ENCODE measurements at regions not wholly inside any gene's neighbourhood (a gene's known extent, or its start where the extent isn't known, plus 50 kb on each side); places are given as distances from the start of the nearest gene placed in this dataset.

DNA sequence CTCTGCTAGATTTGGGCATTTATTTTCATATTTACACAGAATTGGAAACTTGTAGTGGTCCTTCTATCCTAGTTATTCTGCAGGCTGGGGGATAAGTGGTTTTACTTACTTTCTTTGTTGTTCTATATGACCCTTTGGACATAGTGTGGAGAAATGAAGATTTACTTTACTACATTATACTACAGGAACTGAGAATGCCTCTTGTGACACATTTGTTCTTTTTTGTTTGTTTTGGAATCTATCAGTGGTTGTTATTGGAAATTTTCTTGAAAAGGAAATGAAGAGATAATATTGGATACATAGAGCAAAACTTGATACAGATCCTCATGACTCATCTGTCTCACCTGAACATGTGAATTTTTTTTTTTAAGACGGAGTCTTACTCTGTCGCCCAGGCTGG, 146.1 kb upstream of the DPYD start:
- Histone ChIP-seq H3K27me3 (replicated peaks in 1 of 2; ENCODE audit: control insufficient read depth in 2 of 2, extremely low read depth in 1 of 2, insufficient read depth in 2 of 2, low read length in 1 of 2) (no peaks in the 10 kb centered on the region), H3K9me3 (no peaks in the 10 kb centered on the region), H3K36me3 (ENCODE audit: control insufficient read depth in 2 of 2, extremely low read depth in 1 of 2, insufficient read depth in 1 of 2, low read length in 1 of 2) (no peaks in the 10 kb centered on the region), H3K27ac (ENCODE audit: low read length) (no peak overlapping the region), H3K4me3 (ENCODE audit: control insufficient read depth in 1 of 2, extremely low read depth in 1 of 2, low read length in 1 of 2) (no peak overlapping the region), H3K4me1 (ENCODE audit: control insufficient read depth in 1 of 2, extremely low read depth in 1 of 2, insufficient read depth in 2 of 2, low read length in 2 of 2) (no peaks in the 10 kb centered on the region)
- POLR2A ChIA-PET: no interaction called here
- DNase-seq (no peak), ATAC-seq (replicated peaks in 1 of 4) (no peak)
- H3K9me3 Mint-ChIP-seq: no peaks in the 10 kb centered on the region
- H3K4me3 Mint-ChIP-seq: no peak overlapping the region
- no peaks in the 10 kb centered on the region for H3K4me1 Mint-ChIP-seq
- CTCF ChIA-PET: no interaction called here
- WGBS (ENCODE audit: insufficient coverage): no CpG with 5 or more reads among the region's 2 CpGs
- no peaks in the 10 kb centered on the region for H3K36me3 Mint-ChIP-seq
- H3K27ac Mint-ChIP-seq: no peak overlapping the region
- peaks cover 5 to 21% of the 10 kb centered on the region in 2 donors for H3K27me3 Mint-ChIP-seq

DNA sequence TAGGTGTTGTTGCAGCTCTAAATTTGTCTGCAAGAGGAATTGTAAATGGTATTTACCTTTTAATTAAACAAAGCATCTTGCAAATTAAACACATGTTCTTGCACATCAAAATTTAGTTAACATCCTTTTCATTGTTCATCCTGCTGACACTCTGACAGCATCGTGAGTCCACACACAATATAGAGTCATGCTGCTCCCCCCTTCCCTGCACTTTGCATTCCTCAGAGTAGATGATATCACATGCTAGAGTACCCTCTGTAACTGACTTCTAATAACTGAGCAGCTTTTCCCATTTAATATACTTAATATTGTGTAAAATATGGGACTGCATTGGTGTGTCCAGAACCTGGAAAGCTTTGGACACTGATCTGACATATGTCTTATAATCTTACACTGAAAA, 138.8 kb upstream of the DPYD start:
- Mint-ChIP-seq H3K27ac (no peak overlapping the region), H3K9me3 (no peaks in the 10 kb centered on the region), H3K4me3 (no peak overlapping the region), H3K4me1 (peaks cover under 1 to 2% (median 1%) of the 10 kb centered on the region in 3 donors), H3K27me3 (peaks cover 42 to 45% of the 10 kb centered on the region in 2 donors), H3K36me3 (no peaks in the 10 kb centered on the region)
- ATAC-seq (replicated peaks in 1 of 4): no peak
- no peak for DNase-seq
- H3K4me3 ChIP-seq (ENCODE audit: control insufficient read depth in 1 of 2, extremely low read depth in 1 of 2, low read length in 1 of 2): no peak overlapping the region
- H3K9me3 ChIP-seq: no peaks in the 10 kb centered on the region
- POLR2A ChIA-PET: no interaction called here
- CTCF ChIA-PET: no interaction called here
- WGBS (ENCODE audit: insufficient coverage): 40% methylated on average over 1 of the region's 1 CpG
- no peaks in the 10 kb centered on the region for H3K4me1 ChIP-seq (ENCODE audit: control insufficient read depth in 1 of 2, extremely low read depth in 1 of 2, insufficient read depth in 2 of 2, low read length in 2 of 2)
- H3K27ac ChIP-seq (ENCODE audit: low read length): no peak overlapping the region
- H3K36me3 ChIP-seq (ENCODE audit: control insufficient read depth in 2 of 2, extremely low read depth in 1 of 2, insufficient read depth in 1 of 2, low read length in 1 of 2): no peaks in the 10 kb centered on the region
- H3K27me3 ChIP-seq (replicated peaks in 1 of 2; ENCODE audit: control insufficient read depth in 2 of 2, extremely low read depth in 1 of 2, insufficient read depth in 2 of 2, low read length in 1 of 2): peaks cover 0 to 6% of the 10 kb centered on the region in 2 experiments

DNA sequence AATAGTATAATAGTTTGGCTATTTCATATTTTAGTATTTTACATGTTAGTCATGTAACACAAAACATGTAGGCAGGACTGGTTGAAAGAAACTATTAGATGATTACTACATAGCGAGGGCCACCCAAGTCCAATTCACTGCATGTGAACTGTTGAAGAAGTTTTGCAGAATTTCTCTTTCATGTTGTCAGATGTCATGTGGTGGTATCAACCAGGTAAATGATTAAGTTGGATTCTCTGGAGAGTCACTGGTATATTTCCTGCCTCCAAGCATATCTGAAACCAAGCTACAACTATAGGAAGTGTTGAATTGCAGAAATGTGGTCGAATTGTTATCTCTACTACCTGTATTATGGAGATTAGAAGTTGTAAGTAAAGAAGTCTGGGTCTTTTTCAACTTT, 137.8 kb upstream of the DPYD start:
- peaks cover 45 to 49% of the 10 kb centered on the region in 2 donors for H3K27me3 Mint-ChIP-seq
- H3K4me1 ChIP-seq (ENCODE audit: control insufficient read depth in 1 of 2, extremely low read depth in 1 of 2, insufficient read depth in 2 of 2, low read length in 2 of 2): peaks cover 0 to 8% of the 10 kb centered on the region in 2 experiments
- no peak overlapping the region for H3K27ac Mint-ChIP-seq
- no peak overlapping the region for H3K4me3 Mint-ChIP-seq
- H3K27ac ChIP-seq (ENCODE audit: low read length): no peak overlapping the region
- DNase-seq (no peak), ATAC-seq (replicated peaks in 1 of 4) (no peak)
- H3K36me3 ChIP-seq (ENCODE audit: control insufficient read depth in 2 of 2, extremely low read depth in 1 of 2, insufficient read depth in 1 of 2, low read length in 1 of 2): no peaks in the 10 kb centered on the region
- peaks cover 6 to 9% of the 10 kb centered on the region in 2 experiments for H3K27me3 ChIP-seq (replicated peaks in 1 of 2; ENCODE audit: control insufficient read depth in 2 of 2, extremely low read depth in 1 of 2, insufficient read depth in 2 of 2, low read length in 1 of 2)
- ChIA-PET POLR2A (no interaction called here), CTCF (no interaction called here)
- no peaks in the 10 kb centered on the region for H3K36me3 Mint-ChIP-seq
- no peak overlapping the region for H3K4me3 ChIP-seq (ENCODE audit: control insufficient read depth in 1 of 2, extremely low read depth in 1 of 2, low read length in 1 of 2)
- WGBS (ENCODE audit: insufficient coverage): 100% methylated on average over 1 of the region's 2 CpGs
- peaks cover 5 to 8% (median 8%) of the 10 kb centered on the region in 3 donors for H3K4me1 Mint-ChIP-seq
- H3K9me3 ChIP-seq: no peaks in the 10 kb centered on the region
- H3K9me3 Mint-ChIP-seq: no peaks in the 10 kb centered on the region

DNA sequence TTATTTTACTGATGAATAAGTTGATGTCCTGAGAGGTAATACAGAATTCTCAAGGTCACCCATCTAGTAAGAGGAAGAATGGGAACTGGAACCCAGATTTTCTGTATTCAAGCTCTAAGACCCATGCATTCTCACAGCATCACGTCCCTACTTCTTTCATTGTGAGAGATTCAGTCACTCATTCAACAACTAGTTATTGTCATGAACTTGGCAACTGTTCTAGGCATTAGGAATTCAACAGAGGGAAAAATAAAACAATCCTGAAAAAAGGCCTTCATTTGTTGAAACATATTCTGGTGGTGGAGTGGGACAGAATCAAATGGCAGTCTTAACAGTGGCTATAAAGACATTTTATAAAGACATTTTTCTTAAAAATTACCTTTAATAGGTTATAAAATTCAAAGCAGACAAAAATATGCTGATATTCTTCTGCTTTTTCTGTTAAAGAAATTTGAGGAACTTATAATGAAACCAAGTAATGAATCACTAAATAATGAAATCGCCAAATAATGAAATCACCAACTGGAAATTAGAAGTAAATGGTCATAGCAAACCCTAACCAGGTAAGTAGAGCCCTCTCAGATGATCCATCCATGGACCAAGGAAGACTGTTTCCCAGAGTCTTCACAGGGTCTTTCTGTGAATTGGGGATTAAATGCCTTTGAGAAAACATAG, 136.5 kb upstream of the DPYD start:
- no peak overlapping the region for H3K27ac Mint-ChIP-seq
- H3K9me3 Mint-ChIP-seq: no peaks in the 10 kb centered on the region
- Histone ChIP-seq H3K9me3 (no peaks in the 10 kb centered on the region), H3K27me3 (replicated peaks in 1 of 2; ENCODE audit: control insufficient read depth in 2 of 2, extremely low read depth in 1 of 2, insufficient read depth in 2 of 2, low read length in 1 of 2) (peaks cover 7 to 18% of the 10 kb centered on the region in 2 experiments), H3K27ac (ENCODE audit: low read length) (no peak overlapping the region), H3K4me1 (ENCODE audit: control insufficient read depth in 1 of 2, extremely low read depth in 1 of 2, insufficient read depth in 2 of 2, low read length in 2 of 2) (peaks cover 0 to 15% of the 10 kb centered on the region in 2 experiments), H3K36me3 (ENCODE audit: control insufficient read depth in 2 of 2, extremely low read depth in 1 of 2, insufficient read depth in 1 of 2, low read length in 1 of 2) (no peaks in the 10 kb centered on the region), H3K4me3 (ENCODE audit: control insufficient read depth in 1 of 2, extremely low read depth in 1 of 2, low read length in 1 of 2) (no peak overlapping the region)
- DNase-seq (no peak), ATAC-seq (replicated peaks in 1 of 4) (no peak)
- ChIA-PET CTCF (interaction anchor here (0.7 to 1.7 kb wide), 2 partner anchors 10 to 529 kb away, joined by 3 to 5 read pairs; no protein-coding TSS in a partner anchor), POLR2A (no interaction called here)
- H3K36me3 Mint-ChIP-seq: no peaks in the 10 kb centered on the region
- H3K4me1 Mint-ChIP-seq: peaks cover 13 to 19% (median 17%) of the 10 kb centered on the region in 3 donors
- WGBS (ENCODE audit: insufficient coverage): no CpG with 5 or more reads among the region's 2 CpGs
- H3K4me3 Mint-ChIP-seq: no peak overlapping the region
- peaks cover 49 to 61% of the 10 kb centered on the region in 2 donors for H3K27me3 Mint-ChIP-seq

DNA sequence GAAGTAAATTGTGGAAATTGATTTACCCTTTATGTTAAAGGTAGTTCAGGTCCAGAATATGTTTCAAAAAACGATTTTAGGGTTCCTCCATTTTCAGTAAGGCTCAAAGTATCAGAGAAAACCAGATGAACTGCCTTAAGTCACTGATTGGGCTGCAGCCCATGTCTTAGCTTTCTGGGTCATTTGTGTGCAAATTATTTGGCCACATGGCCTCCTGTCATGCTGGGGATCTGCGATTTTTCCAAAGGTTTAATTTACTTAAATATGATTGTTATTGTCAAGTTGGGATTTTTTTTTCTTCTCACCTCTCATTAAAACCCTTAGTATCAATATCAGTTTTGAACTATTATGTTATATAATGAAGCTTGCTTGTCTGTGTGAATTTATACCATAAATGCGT, 135.9 kb upstream of the DPYD start:
- Mint-ChIP-seq H3K9me3 (no peaks in the 10 kb centered on the region), H3K27ac (no peak overlapping the region), H3K36me3 (no peaks in the 10 kb centered on the region), H3K4me3 (no peak overlapping the region), H3K4me1 (peaks cover 13 to 19% (median 17%) of the 10 kb centered on the region in 3 donors), H3K27me3 (peaks cover 50 to 63% of the 10 kb centered on the region in 2 donors)
- no peaks in the 10 kb centered on the region for H3K36me3 ChIP-seq (ENCODE audit: control insufficient read depth in 2 of 2, extremely low read depth in 1 of 2, insufficient read depth in 1 of 2, low read length in 1 of 2)
- CTCF ChIA-PET: interaction anchor here (0.7 to 1.9 kb wide), 3 partner anchors 9 to 1092 kb away, joined by 3 to 9 read pairs (median 5); no protein-coding TSS in a partner anchor
- DNase-seq (no peak), ATAC-seq (replicated peaks in 1 of 4) (no peak)
- 17% methylated on average over 1 of the region's 3 CpGs for WGBS (ENCODE audit: insufficient coverage)
- H3K27ac ChIP-seq (ENCODE audit: low read length): no peak overlapping the region
- POLR2A ChIA-PET: no interaction called here
- peaks cover 0 to 15% of the 10 kb centered on the region in 2 experiments for H3K4me1 ChIP-seq (ENCODE audit: control insufficient read depth in 1 of 2, extremely low read depth in 1 of 2, insufficient read depth in 2 of 2, low read length in 2 of 2)
- peaks cover 10 to 18% of the 10 kb centered on the region in 2 experiments for H3K27me3 ChIP-seq (replicated peaks in 1 of 2; ENCODE audit: control insufficient read depth in 2 of 2, extremely low read depth in 1 of 2, insufficient read depth in 2 of 2, low read length in 1 of 2)
- H3K4me3 ChIP-seq (ENCODE audit: control insufficient read depth in 1 of 2, extremely low read depth in 1 of 2, low read length in 1 of 2): no peak overlapping the region
- no peaks in the 10 kb centered on the region for H3K9me3 ChIP-seq

DNA sequence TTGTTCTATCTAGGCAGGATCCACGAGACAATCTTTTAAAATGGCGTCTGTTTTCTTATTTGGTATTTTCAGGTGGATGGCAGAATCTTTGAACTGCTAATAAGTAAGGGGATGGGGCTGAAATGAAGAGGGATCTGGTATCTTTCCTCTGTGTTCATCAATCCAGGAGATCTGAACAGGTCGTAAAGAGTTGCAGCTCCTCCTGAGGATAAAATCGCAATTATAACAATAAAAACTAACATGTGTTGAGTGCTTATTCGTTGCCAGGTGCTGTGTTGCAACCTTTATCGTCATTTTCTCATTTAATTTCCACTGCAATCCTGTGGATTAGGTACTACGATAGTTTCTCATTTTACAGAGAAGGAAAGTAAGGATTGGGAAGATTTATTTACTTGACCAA, 134.6 kb upstream of the DPYD start:
- H3K27me3 Mint-ChIP-seq: peaks cover 55 to 73% of the 10 kb centered on the region in 2 donors
- no peak overlapping the region for H3K4me3 ChIP-seq (ENCODE audit: control insufficient read depth in 1 of 2, extremely low read depth in 1 of 2, low read length in 1 of 2)
- ChIA-PET CTCF (interaction anchor here (1.5 to 1.9 kb wide), 2 partner anchors 1090 to 1093 kb away, joined by 3 to 9 read pairs; no protein-coding TSS in a partner anchor), POLR2A (no interaction called here)
- H3K36me3 Mint-ChIP-seq: no peaks in the 10 kb centered on the region
- no peak overlapping the region for H3K27ac ChIP-seq (ENCODE audit: low read length)
- H3K36me3 ChIP-seq (ENCODE audit: control insufficient read depth in 2 of 2, extremely low read depth in 1 of 2, insufficient read depth in 1 of 2, low read length in 1 of 2): no peaks in the 10 kb centered on the region
- H3K9me3 Mint-ChIP-seq: no peaks in the 10 kb centered on the region
- no peak overlapping the region for H3K27ac Mint-ChIP-seq
- DNase-seq (no peak), ATAC-seq (replicated peaks in 1 of 4) (no peak)
- WGBS (ENCODE audit: insufficient coverage): 100% methylated on average over 2 of the region's 7 CpGs
- peaks cover 13 to 19% (median 17%) of the 10 kb centered on the region in 3 donors for H3K4me1 Mint-ChIP-seq
- H3K4me3 Mint-ChIP-seq: no peak overlapping the region
- H3K27me3 ChIP-seq (replicated peaks in 1 of 2; ENCODE audit: control insufficient read depth in 2 of 2, extremely low read depth in 1 of 2, insufficient read depth in 2 of 2, low read length in 1 of 2): peaks cover 10 to 18% of the 10 kb centered on the region in 2 experiments
- no peaks in the 10 kb centered on the region for H3K9me3 ChIP-seq
- peaks cover 0 to 15% of the 10 kb centered on the region in 2 experiments for H3K4me1 ChIP-seq (ENCODE audit: control insufficient read depth in 1 of 2, extremely low read depth in 1 of 2, insufficient read depth in 2 of 2, low read length in 2 of 2)
